ENCODE measurements at regions not wholly inside any gene's neighbourhood (a gene's known extent, or its start where the extent isn't known, plus 50 kb on each side); places are given as distances from the start of the nearest gene placed in this dataset.

DNA sequence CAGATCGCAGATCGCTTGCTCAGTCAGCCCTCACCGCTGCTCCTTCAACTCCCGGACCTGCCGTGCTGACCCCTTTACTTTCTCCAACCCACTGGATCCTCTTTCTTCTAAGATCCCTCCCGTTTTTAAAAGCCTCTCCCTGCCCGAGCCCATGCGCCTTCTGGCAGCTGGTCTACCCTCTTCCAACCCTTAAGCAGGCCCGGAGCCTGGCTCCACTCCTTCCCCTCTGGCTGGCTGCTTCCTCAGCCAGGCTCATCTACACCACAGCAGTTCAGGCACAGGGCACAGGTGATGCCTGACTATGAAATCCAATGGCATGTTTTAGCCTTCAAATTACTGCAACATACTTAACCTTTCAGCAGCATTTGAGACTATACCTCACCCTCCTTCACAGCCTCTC is 63.8 kb upstream of the PABPC3 start:
- TF ChIP-seq EZH2 (IDR thresholded peaks at IDR 0.05; ENCODE audit: low read depth, unreplicated experiment) (no peak), STAT1 (IDR thresholded peaks at IDR 0.05; ENCODE audit: unreplicated experiment) (no peak), NANOG (IDR thresholded peaks at IDR 0.05; ENCODE audit: borderline replicate concordance) (no peak)
- TF ChIP-seq, protein P1, sequence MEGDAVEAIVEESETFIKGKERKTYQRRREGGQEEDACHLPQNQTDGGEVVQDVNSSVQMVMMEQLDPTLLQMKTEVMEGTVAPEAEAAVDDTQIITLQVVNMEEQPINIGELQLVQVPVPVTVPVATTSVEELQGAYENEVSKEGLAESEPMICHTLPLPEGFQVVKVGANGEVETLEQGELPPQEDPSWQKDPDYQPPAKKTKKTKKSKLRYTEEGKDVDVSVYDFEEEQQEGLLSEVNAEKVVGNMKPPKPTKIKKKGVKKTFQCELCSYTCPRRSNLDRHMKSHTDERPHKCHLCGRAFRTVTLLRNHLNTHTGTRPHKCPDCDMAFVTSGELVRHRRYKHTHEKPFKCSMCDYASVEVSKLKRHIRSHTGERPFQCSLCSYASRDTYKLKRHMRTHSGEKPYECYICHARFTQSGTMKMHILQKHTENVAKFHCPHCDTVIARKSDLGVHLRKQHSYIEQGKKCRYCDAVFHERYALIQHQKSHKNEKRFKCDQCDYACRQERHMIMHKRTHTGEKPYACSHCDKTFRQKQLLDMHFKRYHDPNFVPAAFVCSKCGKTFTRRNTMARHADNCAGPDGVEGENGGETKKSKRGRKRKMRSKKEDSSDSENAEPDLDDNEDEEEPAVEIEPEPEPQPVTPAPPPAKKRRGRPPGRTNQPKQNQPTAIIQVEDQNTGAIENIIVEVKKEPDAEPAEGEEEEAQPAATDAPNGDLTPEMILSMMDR (conservative IDR thresholded peaks at IDR 0.05; ENCODE audit: low read depth in 2 of 2), result no peak
- TF ChIP-seq, protein P2, sequence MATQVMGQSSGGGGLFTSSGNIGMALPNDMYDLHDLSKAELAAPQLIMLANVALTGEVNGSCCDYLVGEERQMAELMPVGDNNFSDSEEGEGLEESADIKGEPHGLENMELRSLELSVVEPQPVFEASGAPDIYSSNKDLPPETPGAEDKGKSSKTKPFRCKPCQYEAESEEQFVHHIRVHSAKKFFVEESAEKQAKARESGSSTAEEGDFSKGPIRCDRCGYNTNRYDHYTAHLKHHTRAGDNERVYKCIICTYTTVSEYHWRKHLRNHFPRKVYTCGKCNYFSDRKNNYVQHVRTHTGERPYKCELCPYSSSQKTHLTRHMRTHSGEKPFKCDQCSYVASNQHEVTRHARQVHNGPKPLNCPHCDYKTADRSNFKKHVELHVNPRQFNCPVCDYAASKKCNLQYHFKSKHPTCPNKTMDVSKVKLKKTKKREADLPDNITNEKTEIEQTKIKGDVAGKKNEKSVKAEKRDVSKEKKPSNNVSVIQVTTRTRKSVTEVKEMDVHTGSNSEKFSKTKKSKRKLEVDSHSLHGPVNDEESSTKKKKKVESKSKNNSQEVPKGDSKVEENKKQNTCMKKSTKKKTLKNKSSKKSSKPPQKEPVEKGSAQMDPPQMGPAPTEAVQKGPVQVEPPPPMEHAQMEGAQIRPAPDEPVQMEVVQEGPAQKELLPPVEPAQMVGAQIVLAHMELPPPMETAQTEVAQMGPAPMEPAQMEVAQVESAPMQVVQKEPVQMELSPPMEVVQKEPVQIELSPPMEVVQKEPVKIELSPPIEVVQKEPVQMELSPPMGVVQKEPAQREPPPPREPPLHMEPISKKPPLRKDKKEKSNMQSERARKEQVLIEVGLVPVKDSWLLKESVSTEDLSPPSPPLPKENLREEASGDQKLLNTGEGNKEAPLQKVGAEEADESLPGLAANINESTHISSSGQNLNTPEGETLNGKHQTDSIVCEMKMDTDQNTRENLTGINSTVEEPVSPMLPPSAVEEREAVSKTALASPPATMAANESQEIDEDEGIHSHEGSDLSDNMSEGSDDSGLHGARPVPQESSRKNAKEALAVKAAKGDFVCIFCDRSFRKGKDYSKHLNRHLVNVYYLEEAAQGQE (IDR thresholded peaks at IDR 0.05; ENCODE audit: unreplicated experiment), result no peak

Data from GM23338 (cell line).